Liver (tissue), 2 donors: ENCODE measurements at regions not wholly inside any gene's neighbourhood (a gene's known extent, or its start where the extent isn't known, plus 50 kb on each side); places are given as distances from the start of the nearest gene placed in this dataset.

Experiments
- ZBTB33 ChIP-seq: IDR thresholded peaks from 2 replicates; pipeline ENCODE4 v1.6.1; 2016; ENCODE audit warnings: antibody characterized with exemption
- TF ChIP-seq, protein P1 (sequence below): fragments of 150-350 bp; IDR thresholded peaks from 2 replicates; pipeline ENCODE4 v1.5.1; 2017; ENCODE audit warnings: improper control_type of control experiment, low read depth, low read length; ENCODE audit not compliant: missing input control
- TF ChIP-seq, protein P2 (sequence below): IDR thresholded peaks from 2 replicates; pipeline ENCODE4 v1.6.1; 2016; ENCODE audit warnings: antibody characterized with exemption
- donor health status: healthy.

DNA sequence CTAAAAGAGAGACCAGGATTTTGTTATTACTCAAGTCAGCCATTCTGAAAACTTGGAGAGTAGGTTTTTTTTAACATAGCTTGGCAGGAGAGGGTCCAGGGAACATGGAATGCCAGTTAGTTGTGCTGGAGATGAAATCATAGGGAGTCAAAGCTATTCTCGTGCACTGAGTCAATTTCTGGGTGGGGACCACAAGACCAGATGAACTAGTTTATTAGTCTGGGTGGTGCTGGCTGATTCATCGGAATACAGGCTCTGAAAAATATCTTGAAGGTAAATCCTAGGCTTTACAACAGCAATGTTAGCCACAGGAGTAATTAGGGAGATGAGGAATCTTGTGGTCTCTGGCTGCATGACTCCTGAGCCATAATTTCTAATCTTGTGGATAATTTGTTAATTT is 921.4 kb downstream of the TRIB2 start:
- TF ChIP-seq, protein P1, sequence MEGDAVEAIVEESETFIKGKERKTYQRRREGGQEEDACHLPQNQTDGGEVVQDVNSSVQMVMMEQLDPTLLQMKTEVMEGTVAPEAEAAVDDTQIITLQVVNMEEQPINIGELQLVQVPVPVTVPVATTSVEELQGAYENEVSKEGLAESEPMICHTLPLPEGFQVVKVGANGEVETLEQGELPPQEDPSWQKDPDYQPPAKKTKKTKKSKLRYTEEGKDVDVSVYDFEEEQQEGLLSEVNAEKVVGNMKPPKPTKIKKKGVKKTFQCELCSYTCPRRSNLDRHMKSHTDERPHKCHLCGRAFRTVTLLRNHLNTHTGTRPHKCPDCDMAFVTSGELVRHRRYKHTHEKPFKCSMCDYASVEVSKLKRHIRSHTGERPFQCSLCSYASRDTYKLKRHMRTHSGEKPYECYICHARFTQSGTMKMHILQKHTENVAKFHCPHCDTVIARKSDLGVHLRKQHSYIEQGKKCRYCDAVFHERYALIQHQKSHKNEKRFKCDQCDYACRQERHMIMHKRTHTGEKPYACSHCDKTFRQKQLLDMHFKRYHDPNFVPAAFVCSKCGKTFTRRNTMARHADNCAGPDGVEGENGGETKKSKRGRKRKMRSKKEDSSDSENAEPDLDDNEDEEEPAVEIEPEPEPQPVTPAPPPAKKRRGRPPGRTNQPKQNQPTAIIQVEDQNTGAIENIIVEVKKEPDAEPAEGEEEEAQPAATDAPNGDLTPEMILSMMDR: no peak
- TF ChIP-seq, protein P2, sequence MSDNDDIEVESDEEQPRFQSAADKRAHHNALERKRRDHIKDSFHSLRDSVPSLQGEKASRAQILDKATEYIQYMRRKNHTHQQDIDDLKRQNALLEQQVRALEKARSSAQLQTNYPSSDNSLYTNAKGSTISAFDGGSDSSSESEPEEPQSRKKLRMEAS: no peak
- no peak for TF ChIP-seq ZBTB33
